HG03066 (cell line): ENCODE measurements at regions not wholly inside any gene's neighbourhood (a gene's known extent, or its start where the extent isn't known, plus 50 kb on each side); places are given as distances from the start of the nearest gene placed in this dataset.
"Not testable (repeated sequence)": the region's sequence is repeated elsewhere in the genome, so short reads cannot be mapped to it uniquely, and the experiment has no call there.

Source experiments
- ATAC-seq: cut with Tn5 transposase; IDR thresholded peaks from one replicate; pipeline ENCODE4 v1.9.1; 2021; ENCODE audit warnings: low read depth; ENCODE audit not compliant: unreplicated experiment

GRCh38 chr2:120544522-120544921 is 191.1 kb upstream of the GLI2 start:
- no peak for ATAC-seq

DNA sequence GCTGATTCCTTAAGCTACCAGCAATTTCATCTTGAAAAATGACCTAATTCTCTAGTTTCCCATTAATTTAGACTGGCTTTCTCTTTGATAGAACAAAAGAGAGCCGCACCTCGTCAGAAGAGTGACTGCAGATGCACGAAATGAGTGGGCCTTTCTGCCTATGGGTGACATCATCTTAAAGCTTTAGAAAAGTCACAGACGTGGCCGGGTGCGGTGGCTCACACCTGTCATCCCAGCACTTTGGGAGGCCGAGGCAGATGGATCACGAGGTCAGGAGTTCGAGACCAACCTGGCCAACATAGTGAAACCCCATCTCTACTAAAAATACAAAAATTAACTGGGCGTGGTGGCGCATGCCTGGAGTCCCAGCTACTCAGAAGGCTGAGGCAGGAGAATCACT is 190.7 kb upstream of the GLI2 start:
- not testable (repeated sequence) for ATAC-seq

- ATAC-seq, result no peak
Measured at GRCh38 chr2:120545521-120546047, 190.1 kb upstream of the GLI2 start.

GRCh38 chr2:120546048-120546864 is 189.4 kb upstream of the GLI2 start:
- ATAC-seq, result no peak

- ATAC-seq, result no peak
Measured at GRCh38 chr2:120546865-120547390, 188.7 kb upstream of the GLI2 start.

- ATAC-seq, result no peak
Measured at GRCh38 chr2:120547662-120548061, 188.0 kb upstream of the GLI2 start.

DNA sequence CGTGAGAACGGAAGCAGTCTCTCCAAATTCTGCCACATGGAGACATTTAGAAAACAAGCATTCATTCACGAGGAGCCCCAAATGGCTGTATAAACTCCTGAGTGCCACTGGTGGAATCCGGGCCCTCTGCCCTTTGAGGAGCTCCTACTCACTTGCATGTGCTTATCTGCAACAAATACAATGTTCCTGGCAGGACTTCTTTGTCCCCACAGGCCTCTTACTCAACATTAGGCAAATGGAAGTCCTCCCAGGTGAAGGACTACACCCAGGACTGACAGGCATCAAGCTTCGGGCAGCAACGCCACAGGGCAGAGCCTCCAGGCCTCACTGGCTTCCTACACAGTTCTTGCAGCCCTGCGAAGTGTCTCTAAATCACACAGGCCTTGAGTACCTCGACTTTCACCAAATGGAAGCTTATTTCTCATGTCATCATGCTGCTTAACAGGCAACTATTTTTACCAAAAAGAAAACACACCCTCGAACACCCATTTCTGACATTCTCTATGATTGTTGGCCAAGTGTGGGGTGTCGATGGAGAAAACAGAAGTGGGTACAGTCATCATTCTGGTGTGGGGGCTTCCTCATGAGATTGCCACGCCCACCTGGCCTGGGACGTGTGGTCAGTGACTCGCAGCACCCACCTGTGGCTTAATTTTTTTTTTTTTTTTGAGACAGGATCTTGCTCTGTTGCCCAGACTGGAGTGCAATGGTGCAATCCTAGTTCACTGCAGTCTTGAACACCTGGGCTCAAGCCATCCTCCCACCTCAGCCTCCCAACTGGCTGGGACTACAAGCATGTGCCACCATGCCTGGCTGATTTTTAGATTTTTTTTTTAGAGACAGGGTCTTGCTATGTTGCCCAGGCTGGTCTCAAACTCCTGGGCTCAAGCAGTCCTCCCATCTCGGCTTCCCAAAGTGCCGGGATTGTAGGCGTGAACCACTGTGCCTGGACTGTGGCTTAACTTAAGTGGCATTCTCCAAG is 186.8 kb upstream of the GLI2 start:
- ATAC-seq, result no peak

GRCh38 chr2:120549841-120550240 is 185.8 kb upstream of the GLI2 start:
- ATAC-seq, result no peak

DNA sequence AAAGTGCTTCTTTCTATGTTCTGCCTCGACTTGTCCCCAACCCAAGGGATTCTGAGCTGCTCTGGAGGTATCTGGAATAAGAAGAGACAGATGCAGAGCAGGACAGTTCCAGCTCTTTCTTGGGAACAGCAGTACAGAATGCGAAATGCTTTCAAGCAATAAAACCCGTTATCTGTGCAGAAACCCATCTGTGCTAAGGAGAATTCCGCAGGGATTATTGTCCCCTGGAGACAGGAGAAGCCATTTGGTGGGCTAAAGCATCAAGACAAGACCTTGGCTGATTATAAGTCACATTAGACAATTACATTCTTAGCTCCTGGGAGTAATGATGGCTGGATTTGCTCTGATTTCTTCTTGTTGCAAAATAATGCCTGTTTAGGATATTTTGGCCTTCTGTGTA is 185.4 kb upstream of the GLI2 start:
- ATAC-seq, result no peak

GRCh38 chr2:120550893-120551446 is 184.7 kb upstream of the GLI2 start:
- no peak for ATAC-seq

DNA sequence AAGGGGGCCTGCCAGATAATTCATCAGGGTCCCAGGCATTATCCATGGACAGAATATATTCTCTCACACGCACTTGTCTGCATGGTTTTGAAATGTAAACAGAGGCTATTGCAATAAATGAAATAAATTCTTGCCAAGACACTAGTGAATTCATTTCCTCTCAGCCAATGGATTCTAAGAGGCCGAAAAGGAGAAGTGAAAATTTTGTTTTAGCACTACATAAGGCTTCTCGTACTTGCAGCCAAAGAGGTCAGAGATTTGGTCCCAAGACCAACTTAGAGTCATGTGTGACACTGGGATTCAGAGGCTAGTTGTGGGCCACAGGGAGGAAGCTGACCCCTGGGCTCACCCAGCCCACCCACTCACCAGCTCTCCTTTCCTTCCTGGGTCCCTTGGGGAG is 184.1 kb upstream of the GLI2 start:
- peak; percentile 50 for ATAC-seq

DNA sequence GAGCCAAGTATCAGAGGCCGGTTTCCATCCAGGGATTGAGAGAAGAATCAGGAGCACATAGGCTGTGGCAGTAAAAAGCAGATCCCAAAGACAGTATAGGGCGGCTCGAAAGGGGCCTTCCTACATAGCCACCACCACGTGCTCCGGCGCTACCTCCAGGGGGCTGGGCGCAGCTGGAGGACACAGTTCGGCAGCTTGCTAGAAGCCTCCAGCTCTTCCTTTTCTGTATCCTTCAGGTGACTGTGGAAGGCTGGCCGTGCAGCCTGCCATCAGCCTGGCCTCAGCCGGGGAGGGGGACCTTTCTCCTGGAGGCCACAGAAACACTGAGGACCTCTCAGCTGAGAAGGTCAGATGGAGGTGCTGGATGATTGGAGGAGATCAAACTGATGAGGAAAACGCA is 183.6 kb upstream of the GLI2 start:
- ATAC-seq, result no peak

GRCh38 chr2:120552800-120553481 is 182.7 kb upstream of the GLI2 start:
- no peak for ATAC-seq

GRCh38 chr2:120554625-120555032 is 181.0 kb upstream of the GLI2 start:
- ATAC-seq, result no peak

- ATAC-seq, result no peak
Measured at GRCh38 chr2:120555092-120555491, 180.6 kb upstream of the GLI2 start.

DNA sequence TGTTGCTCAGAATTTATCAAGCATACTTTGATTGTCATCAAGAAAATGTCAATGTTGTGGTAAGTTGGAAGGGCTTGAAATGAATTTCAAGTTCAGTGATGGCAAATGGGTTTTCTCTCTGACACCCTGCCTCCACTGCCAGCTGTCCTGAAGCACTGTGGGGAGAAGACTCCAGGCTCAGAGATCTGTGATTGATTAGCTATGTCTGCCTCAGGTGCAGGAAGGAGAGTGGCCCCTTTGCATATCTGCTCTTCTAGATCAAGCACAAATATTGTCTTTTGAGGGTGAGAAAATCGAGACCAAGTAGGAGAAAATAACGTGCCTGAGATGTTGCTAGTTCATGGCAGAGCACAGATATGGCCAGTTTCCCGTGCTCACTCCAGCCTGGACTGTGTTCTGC is 178.8 kb upstream of the GLI2 start:
- ATAC-seq, result no peak

GRCh38 chr2:120558847-120559246 is 176.8 kb upstream of the GLI2 start:
- no peak for ATAC-seq

- no peak for ATAC-seq
Measured at GRCh38 chr2:120559401-120559800, 176.3 kb upstream of the GLI2 start.

DNA sequence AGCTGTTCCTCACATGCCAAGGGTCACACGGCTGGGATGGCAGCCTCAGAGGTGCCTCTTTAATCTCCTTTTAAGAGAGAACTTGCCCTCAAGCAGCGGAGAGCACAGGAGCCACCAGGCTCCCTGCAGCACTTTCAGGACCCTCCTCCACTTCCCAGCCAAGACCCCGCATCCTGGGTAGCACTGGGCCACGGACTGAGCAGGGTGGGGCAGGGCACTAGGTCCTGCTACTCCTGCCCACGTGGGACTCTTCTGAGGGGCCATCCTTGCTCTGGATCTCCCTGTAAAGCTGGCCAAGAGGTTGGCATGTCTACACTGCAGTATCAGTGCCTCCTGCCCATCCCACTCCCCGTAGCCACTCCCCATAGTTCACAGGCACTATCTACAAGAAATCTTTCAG is 175.3 kb upstream of the GLI2 start:
- ATAC-seq, result no peak

DNA sequence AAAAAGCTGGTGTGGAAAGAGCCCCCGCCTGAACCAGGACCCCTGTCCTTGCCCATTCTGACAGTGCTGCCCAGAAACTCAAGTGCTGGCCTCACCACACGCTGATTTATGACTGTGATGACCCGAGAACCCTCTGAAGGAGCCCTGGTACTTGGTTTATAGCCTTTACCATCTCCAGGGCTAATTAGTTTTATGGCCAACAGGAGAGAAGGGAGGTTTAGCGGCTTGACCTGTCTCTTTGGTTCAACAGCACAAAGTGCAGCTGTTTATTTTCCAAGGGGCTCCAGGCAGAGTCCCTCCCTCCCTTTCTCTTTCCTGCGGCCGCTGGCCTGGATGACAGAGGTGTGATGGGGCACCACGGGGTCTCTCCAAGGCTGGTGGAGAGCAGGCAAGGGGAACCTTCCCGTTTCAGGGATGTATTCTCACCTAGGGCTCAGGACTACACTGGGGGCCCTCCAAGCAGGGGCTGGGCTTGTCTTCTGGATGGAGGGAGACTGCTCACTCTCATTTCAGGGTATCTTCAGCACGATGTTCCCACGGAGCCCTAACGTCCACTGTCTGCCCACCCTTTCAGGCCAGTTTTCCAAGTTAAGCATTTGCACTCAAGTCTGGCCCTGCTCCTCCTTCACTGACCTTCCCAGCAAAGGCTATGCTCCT is 174.2 kb upstream of the GLI2 start:
- no peak for ATAC-seq
